ENCODE measurements at regions not wholly inside any gene's neighbourhood (a gene's known extent, or its start where the extent isn't known, plus 50 kb on each side); places are given as distances from the start of the nearest gene placed in this dataset.

- POLR2A ChIA-PET: no interaction called here
- no peak overlapping the region for H3K4me3 ChIP-seq (ENCODE audit: low read depth, low read length)
- CTCF ChIA-PET: interaction anchor here (1.3 kb wide), 2 partner anchors 27 to 34 kb away, joined by 3 to 4 read pairs; no protein-coding TSS in a partner anchor
- no peak for DNase-seq (ENCODE audit: low read depth, low spot score)
- TF ChIP-seq CTCF (IDR thresholded peaks at IDR 0.05; ENCODE audit: insufficient read depth, low read length, missing control alignments): no peak
Observed at GRCh38 chr3:156016902-156017301, 103.5 kb upstream of the KCNAB1 start.

- DNase-seq (ENCODE audit: low read depth, low spot score): no peak
- POLR2A ChIA-PET: no interaction called here
- TF ChIP-seq CTCF (IDR thresholded peaks at IDR 0.05; ENCODE audit: insufficient read depth, low read length, missing control alignments): no peak
- CTCF ChIA-PET: interaction anchor here (1.3 kb wide), 1 partner anchor 26 kb away, joined by 3 read pairs; no protein-coding TSS in a partner anchor
- H3K4me3 ChIP-seq (ENCODE audit: low read depth, low read length): no peak overlapping the region
Observed at GRCh38 chr3:156017352-156018030, 102.9 kb upstream of the KCNAB1 start.

GRCh38 chr3:156024904-156025533 is 95.4 kb upstream of the KCNAB1 start:
- ChIA-PET CTCF (no interaction called here), POLR2A (no interaction called here)
- no peak for TF ChIP-seq CTCF (IDR thresholded peaks at IDR 0.05; ENCODE audit: insufficient read depth, low read length, missing control alignments)
- H3K4me3 ChIP-seq (ENCODE audit: low read depth, low read length): no peak overlapping the region
- DNase-seq (ENCODE audit: low read depth, low spot score): no peak

- no peak overlapping the region for H3K4me3 ChIP-seq (ENCODE audit: low read depth, low read length)
- no peak for DNase-seq (ENCODE audit: low read depth, low spot score)
- TF ChIP-seq CTCF (IDR thresholded peaks at IDR 0.05; ENCODE audit: insufficient read depth, low read length, missing control alignments): no peak
- ChIA-PET CTCF (interaction anchor here (1.0 to 1.6 kb wide), 2 partner anchors 10 to 14 kb away, joined by 3 to 4 read pairs; no protein-coding TSS in a partner anchor), POLR2A (no interaction called here)
Observed at GRCh38 chr3:156029208-156029607, 91.2 kb upstream of the KCNAB1 start.

- no peak for DNase-seq (ENCODE audit: low read depth, low spot score)
- H3K4me3 ChIP-seq (ENCODE audit: low read depth, low read length): no peak overlapping the region
- POLR2A ChIA-PET: no interaction called here
- CTCF ChIA-PET: no interaction called here
- TF ChIP-seq CTCF (IDR thresholded peaks at IDR 0.05; ENCODE audit: insufficient read depth, low read length, missing control alignments): no peak
Observed at GRCh38 chr3:156030723-156031122, 89.7 kb upstream of the KCNAB1 start.

- no peak for TF ChIP-seq CTCF (IDR thresholded peaks at IDR 0.05; ENCODE audit: insufficient read depth, low read length, missing control alignments)
- H3K4me3 ChIP-seq (ENCODE audit: low read depth, low read length): no peak overlapping the region
- ChIA-PET CTCF (interaction anchor here (2.7 kb wide), 1 partner anchor 11 kb away, joined by 28 read pairs; no protein-coding TSS in a partner anchor), POLR2A (no interaction called here)
- no peak for DNase-seq (ENCODE audit: low read depth, low spot score)
Observed at GRCh38 chr3:156033428-156033827, 87.0 kb upstream of the KCNAB1 start.
